ENCODE measurements at regions not wholly inside any gene's neighbourhood (a gene's known extent, or its start where the extent isn't known, plus 50 kb on each side); places are given as distances from the start of the nearest gene placed in this dataset.

GRCh38 chr4:178937130-178937529 is 1494.9 kb upstream of the AGA start:
- Histone ChIP-seq H4K20me1 (ENCODE audit: insufficient read depth, low read length) (no peaks in the 10 kb centered on the region), H3K9ac (ENCODE audit: insufficient read depth, low read length, poor library complexity, severe bottlenecking) (no peak overlapping the region), H3K36me3 (replicated peaks in 1 of 2; ENCODE audit: control insufficient read depth in 1 of 2, insufficient read depth in 2 of 2, low read length in 2 of 2) (no peaks in the 10 kb centered on the region), H3K4me2 (replicated peaks; ENCODE audit: extremely low read depth, low read length, poor library complexity, severe bottlenecking) (no peak overlapping the region), H3K79me2 (ENCODE audit: insufficient read depth, low read length) (no peaks in the 10 kb centered on the region), H3K9me3 (replicated peaks in 1 of 2; ENCODE audit: control insufficient read depth in 1 of 2, insufficient read depth in 1 of 2, low read length in 2 of 2) (peaks cover 4 to 5% of the 10 kb centered on the region in 2 donors), H2AFZ (ENCODE audit: insufficient read depth, low read depth, low read length, poor library complexity, severe bottlenecking) (no peak overlapping the region), H3K27me3 (ENCODE audit: control insufficient read depth in 2 of 2, insufficient read depth in 2 of 2, low read length in 2 of 2) (no peaks in the 10 kb centered on the region), H3K4me1 (ENCODE audit: control insufficient read depth in 1 of 2, insufficient read depth in 2 of 2, low read length in 2 of 2) (no peaks in the 10 kb centered on the region), H3K27ac (ENCODE audit: low read depth in 1 of 2, low read length in 2 of 2) (no peak overlapping the region), H3K4me3 (replicated peaks in 1 of 3; ENCODE audit: low read depth in 2 of 3, low read length in 3 of 3) (no peak overlapping the region)
- no peak for TF ChIP-seq CTCF (IDR thresholded peaks at IDR 0.05)
- no peak overlapping the region for H3K4me3 Mint-ChIP-seq
- intact Hi-C loops (cut with micrococcal nuclease) = no loop called here
- 83% methylated on average over 1 of the region's 1 CpG for WGBS (ENCODE audit: insufficient coverage)
- H3K27me3 Mint-ChIP-seq (ENCODE audit: low read depth in 3 of 3) = peaks cover 0 to 2% (median 0%) of the 10 kb centered on the region in 3 donors
- no peaks in the 10 kb centered on the region for H3K36me3 Mint-ChIP-seq
- no peak for DNase-seq
- H3K4me1 Mint-ChIP-seq = no peaks in the 10 kb centered on the region
- H3K27ac Mint-ChIP-seq = no peak overlapping the region
- peaks cover 2 to 11% (median 7%) of the 10 kb centered on the region in 7 donors for H3K9me3 Mint-ChIP-seq

GRCh38 chr4:178941975-178942374 is 1499.7 kb upstream of the AGA start:
- Histone ChIP-seq H3K27ac (ENCODE audit: low read depth in 1 of 2, low read length in 2 of 2) (no peak overlapping the region), H2AFZ (ENCODE audit: insufficient read depth, low read depth, low read length, poor library complexity, severe bottlenecking) (no peak overlapping the region), H3K4me2 (replicated peaks; ENCODE audit: extremely low read depth, low read length, poor library complexity, severe bottlenecking) (no peak overlapping the region), H3K4me3 (replicated peaks in 1 of 3; ENCODE audit: low read depth in 2 of 3, low read length in 3 of 3) (no peak overlapping the region), H3K79me2 (ENCODE audit: insufficient read depth, low read length) (no peaks in the 10 kb centered on the region), H3K4me1 (ENCODE audit: control insufficient read depth in 1 of 2, insufficient read depth in 2 of 2, low read length in 2 of 2) (no peaks in the 10 kb centered on the region), H3K9me3 (replicated peaks in 1 of 2; ENCODE audit: control insufficient read depth in 1 of 2, insufficient read depth in 1 of 2, low read length in 2 of 2) (peaks cover 4 to 5% of the 10 kb centered on the region in 2 donors), H4K20me1 (ENCODE audit: insufficient read depth, low read length) (no peaks in the 10 kb centered on the region), H3K36me3 (replicated peaks in 1 of 2; ENCODE audit: control insufficient read depth in 1 of 2, insufficient read depth in 2 of 2, low read length in 2 of 2) (no peaks in the 10 kb centered on the region), H3K9ac (ENCODE audit: insufficient read depth, low read length, poor library complexity, severe bottlenecking) (no peak overlapping the region), H3K27me3 (ENCODE audit: control insufficient read depth in 2 of 2, insufficient read depth in 2 of 2, low read length in 2 of 2) (no peaks in the 10 kb centered on the region)
- H3K27ac Mint-ChIP-seq = no peak overlapping the region
- intact Hi-C loops (cut with micrococcal nuclease) = no loop called here
- no peak for DNase-seq
- peaks cover 0 to 2% (median 0%) of the 10 kb centered on the region in 3 donors for H3K27me3 Mint-ChIP-seq (ENCODE audit: low read depth in 3 of 3)
- no peak for TF ChIP-seq CTCF (IDR thresholded peaks at IDR 0.05)
- no peaks in the 10 kb centered on the region for H3K4me1 Mint-ChIP-seq
- no peak overlapping the region for H3K4me3 Mint-ChIP-seq
- peaks cover 0 to 11% (median 7%) of the 10 kb centered on the region in 7 donors for H3K9me3 Mint-ChIP-seq
- 96% methylated on average over 4 of the region's 7 CpGs for WGBS (ENCODE audit: insufficient coverage)
- no peaks in the 10 kb centered on the region for H3K36me3 Mint-ChIP-seq

Measured in CD14-positive monocyte (primary cell).